Suppressor macrophage treated with lipopolysaccharide for 1 hour (primary cell): ENCODE measurements at regions not wholly inside any gene's neighbourhood (a gene's known extent, or its start where the extent isn't known, plus 50 kb on each side); places are given as distances from the start of the nearest gene placed in this dataset.

ENCODE experiments used
- DNase-seq, 3 donors: peaks; one replicate each; pipeline ENCODE4 v3.0.0-alpha.2; 2020 to 2022

- DNase-seq: no peak
These were observed 85.4 kb upstream of the ACTRT2 start for GRCh38 chr1:2935751-2936390.

GRCh38 chr1:2936559-2937515, 84.4 kb upstream of the ACTRT2 start:
- DNase-seq: no peak

DNA sequence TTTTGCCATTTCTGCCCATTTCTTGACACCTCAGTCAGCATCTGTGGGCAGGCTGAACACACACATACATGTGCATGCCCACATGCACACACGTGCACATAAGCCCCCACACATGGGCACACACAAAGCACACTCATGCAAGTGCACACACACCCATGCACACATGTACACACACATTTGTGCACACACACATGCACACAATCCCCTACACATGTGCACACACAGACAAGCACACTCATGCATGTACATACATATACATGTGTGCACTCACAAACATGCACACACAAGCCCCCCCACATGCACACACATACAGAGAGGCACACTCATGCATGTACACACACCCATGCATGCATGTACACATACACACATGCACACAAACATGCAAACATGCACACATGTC, 83.5 kb upstream of the ACTRT2 start:
- no peak for DNase-seq

- no peak for DNase-seq
These were observed 82.2 kb upstream of the ACTRT2 start for GRCh38 chr1:2939041-2939552.

DNA sequence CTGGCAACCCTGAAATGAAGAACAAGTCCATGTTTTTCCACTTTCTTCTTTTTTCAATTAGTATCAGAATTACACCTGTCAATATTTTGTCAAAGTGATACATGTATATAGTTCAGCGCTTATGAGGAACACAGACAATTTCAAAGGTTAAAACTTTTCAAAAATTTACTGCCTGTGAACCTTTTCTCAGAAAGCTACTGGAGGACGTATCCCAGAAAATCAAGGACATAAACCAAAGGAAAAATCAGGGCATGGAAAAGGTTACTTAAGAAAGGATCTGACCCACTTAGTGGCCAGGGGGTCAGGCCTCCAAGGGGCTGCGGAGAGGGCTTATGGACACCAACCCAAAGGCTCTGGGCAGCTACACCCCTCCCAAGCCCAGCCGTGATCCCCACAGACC, 81.1 kb upstream of the ACTRT2 start:
- no peak for DNase-seq

GRCh38 chr1:2941040-2941439, 80.2 kb upstream of the ACTRT2 start:
- DNase-seq: no peak

GRCh38 chr1:2941907-2942306, 79.4 kb upstream of the ACTRT2 start:
- DNase-seq: no peak

- DNase-seq: no peak
These were observed 78.9 kb upstream of the ACTRT2 start for GRCh38 chr1:2942410-2942809.

DNA sequence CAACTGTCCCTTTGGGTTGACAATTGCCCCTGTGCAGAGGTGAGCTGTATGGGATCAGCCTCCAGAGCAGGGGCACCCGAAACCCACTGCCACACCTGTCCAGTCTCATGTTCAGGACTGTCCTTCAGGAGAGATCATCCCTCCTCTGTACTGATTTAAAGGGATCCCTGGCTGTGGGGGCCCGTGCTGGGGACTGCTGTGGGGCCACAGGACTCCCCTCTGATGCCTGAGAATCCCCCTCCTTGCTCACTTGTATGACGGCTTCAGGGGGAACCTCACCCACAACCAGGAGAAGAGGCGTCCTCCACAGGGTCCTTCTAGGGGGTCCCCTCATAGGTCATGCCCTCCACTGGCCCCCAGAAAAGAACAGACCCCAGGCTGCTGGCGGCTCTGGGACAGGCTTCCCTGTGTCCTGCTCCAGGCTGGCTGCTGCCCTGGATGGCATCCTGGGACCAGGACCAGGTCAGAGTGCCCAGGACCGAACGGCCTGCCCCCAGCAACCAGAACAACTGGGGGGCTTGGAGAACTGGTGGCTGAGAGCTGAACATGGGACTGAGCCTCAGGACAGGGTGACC, 77.5 kb upstream of the ACTRT2 start:
- DNase-seq: no peak

- no peak for DNase-seq
These were observed 76.6 kb upstream of the ACTRT2 start for GRCh38 chr1:2944705-2945104.

- DNase-seq: no peak
These were observed 75.4 kb upstream of the ACTRT2 start for GRCh38 chr1:2945821-2946231.

GRCh38 chr1:2946291-2946690, 75.0 kb upstream of the ACTRT2 start:
- no peak for DNase-seq

GRCh38 chr1:2946999-2947690, 74.1 kb upstream of the ACTRT2 start:
- no peak for DNase-seq

DNA sequence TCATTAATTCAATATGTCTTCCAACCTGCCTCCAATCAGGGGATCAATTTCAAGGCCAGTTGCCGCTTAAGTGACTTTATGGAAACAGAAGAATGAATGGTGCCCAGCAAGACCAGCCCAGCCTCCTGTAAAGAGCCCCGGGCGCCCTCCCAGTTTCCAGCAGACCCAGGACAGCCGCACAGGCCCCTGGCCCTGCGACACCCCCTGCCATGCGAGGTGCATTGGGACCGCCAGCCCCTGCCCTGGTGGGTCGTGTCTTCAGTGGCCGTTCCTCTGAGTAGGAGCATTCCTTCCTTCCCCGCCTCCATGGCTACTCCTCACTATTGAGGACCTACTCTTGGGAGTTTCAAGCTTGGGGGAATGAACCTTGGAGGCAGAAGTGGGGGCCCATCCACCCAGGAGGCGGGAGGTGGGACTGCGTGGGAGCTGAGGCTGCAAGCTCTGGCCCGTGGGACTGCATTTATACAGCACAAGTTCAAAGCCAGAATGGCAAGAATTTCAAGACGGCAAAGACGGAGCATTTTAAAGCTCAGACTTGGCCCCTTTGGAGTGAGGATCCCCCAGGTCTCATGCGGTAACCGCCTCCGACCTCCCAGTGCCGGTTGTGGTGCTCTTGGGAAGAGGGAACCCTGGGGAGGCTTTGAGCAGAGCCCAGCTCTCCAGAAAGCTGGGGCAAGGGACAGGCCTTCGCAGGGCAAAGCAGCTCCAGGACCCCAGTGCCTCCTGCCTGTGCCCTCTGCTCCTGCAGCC, 73.1 kb upstream of the ACTRT2 start:
- no peak for DNase-seq

GRCh38 chr1:2948751-2949680, 72.3 kb upstream of the ACTRT2 start:
- no peak for DNase-seq

DNA sequence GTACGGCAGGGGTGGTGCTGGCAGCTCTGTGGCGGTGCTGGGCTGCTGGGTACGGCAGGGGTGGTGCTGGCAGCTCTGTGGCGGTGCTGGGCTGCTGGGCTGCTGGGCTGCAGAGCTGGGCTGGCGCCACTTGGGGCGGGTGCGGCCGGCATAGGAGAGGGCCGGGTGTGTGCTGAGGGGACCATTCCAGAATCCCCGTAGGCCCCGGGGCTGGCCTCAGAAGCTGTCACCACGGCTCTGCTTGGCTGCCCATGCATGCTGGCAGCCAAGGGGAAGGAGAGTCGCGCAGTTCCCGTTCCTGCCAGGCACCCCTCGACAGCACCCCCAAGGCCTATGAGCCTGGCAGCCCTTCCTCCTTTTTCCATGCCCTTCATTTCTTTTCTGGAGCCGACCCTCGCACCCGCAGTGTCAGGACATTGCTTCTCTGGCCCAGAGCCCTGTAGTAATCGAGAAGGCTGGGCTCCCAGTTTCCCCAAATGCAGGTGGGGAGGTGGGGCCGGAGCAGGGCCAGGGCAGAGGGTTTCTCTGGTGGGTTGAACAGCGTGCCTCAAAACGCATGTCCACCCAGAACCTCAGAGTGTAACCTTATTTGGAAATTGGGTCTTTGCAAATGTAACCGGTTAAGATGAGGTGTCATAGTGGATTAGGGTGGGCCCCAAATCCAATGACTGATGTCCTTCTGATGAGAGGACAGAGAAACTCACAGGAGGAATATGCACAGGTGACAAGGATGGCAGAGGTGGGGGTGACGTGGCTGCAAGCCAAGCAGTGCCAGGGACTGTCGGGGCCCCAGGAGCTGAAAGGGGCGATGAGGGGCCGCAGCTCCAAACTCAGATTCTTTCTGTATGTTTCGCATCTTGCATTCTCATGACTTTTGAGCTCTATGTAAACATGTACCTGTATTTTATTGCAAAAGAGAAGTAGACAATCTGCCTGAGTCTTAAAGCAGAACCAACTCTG, 71.0 kb upstream of the ACTRT2 start:
- no peak for DNase-seq

DNA sequence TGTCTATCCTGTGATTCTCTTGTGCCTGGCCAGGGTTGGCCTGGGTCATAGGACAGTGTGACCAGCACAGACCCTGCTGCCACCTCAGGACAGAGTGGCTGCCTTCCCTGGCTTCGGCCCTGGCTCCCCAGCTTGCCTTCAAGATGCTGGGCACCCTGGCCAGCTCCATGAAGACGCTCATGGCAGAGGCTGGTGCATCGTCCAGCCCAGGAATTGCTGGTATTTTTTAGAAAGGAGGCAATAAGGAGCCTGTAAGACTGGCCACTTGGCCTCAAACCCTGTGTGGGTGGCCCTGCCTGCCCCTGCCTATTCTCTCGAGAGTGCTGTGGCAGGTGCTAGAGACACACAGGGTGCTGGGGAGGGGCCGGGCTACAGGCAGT, 70.4 kb upstream of the ACTRT2 start:
- DNase-seq: no peak

- DNase-seq: no peak
These were observed 69.4 kb upstream of the ACTRT2 start for GRCh38 chr1:2951856-2952255.

- DNase-seq: no peak
These were observed 68.9 kb upstream of the ACTRT2 start for GRCh38 chr1:2952371-2952770.

DNA sequence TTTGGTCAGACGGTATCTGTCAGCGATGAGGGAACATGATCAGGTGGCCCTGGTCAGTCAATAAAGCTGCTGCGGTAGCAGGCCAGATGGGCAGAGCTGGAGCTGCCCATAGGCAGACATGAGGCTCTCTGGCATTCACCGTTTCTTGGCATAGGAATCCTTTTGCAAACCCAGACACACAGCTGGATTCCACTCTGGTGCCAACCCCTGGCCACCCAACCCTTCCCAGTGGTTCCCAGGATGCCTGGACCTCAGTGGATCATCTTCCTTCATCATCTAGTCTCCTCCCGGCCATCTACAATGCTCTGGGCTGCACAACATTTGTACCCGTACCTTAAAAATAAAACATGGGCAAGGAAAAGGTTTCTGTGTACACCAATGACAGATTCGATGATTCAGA, 68.3 kb upstream of the ACTRT2 start:
- no peak for DNase-seq
